ENCODE measurements at regions not wholly inside any gene's neighbourhood (a gene's known extent, or its start where the extent isn't known, plus 50 kb on each side); places are given as distances from the start of the nearest gene placed in this dataset.
"Not testable (repeated sequence)": the region's sequence is repeated elsewhere in the genome, so short reads cannot be mapped to it uniquely, and the experiment has no call there.

GRCh38 chr6:33895296-33895695 is 91.5 kb upstream of the MLN start:
- no peak for DNase-seq

GRCh38 chr6:33894438-33894837 is 90.6 kb upstream of the MLN start:
- no peak for DNase-seq

DNA sequence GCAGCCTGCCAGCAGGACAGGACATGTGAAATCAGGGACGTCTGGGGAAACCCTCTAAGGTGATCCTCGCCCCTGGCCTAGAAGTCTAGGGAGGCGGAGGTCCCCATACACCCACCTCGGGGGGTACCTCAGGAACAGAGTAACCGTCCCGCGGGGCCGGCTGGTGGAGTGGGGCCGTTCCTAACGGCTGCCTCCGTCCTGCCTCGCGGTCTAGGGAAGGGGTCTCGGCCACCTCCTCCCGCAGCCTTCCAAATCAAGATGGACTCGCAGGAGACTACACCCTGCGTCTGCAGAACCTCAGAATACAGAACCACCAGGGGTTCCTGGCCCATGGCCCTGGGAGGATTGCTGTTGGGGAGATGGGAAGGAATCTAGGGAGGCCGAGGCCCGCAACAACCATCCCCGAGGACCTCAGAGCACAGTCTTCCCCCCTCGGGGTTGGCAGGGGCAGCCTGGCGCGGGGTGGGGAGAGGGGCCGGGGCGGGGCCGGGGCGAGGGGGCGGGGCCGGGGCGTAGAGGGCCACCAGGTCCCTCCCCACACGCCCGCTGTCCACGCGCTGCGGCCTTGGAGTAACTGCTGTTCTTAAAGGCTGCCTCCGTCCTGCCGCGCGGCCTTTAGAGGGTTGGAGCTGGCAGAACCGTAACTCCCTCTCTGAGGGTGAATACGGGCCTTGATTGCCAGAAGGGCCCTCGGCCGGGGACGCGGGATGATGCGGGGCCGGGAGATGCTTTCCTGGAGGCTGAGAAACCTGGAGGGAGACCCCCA is 89.0 kb upstream of the MLN start:
- DNase-seq = no peak

GRCh38 chr6:33888664-33889200 is 84.9 kb upstream of the MLN start:
- no peak for DNase-seq

- no peak for DNase-seq
Measured at GRCh38 chr6:33888183-33888582, 84.4 kb upstream of the MLN start.

DNA sequence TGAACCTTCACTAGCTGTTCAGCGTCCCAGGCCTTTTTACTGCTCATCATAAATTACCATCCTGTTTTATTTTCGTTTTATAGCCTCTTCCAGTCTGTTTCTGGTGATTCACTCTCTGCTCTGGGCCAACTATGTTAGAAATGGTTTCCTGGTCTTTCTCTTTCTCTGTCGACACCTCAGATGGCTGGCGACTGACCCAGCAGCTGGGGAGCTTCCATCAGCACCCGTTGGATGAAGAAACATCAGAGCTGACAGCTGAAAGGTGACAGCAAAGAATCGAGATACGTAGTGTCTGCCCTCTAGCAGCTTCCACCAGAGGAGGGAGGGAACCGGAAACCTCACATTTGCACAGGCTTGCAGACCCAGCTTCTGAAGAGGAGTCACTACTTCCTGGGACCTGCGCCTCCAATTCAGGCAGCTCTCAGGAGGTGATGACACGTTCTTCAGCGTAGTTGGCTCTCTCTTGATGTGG is 82.9 kb upstream of the MLN start:
- DNase-seq = peak; percentile 48

DNA sequence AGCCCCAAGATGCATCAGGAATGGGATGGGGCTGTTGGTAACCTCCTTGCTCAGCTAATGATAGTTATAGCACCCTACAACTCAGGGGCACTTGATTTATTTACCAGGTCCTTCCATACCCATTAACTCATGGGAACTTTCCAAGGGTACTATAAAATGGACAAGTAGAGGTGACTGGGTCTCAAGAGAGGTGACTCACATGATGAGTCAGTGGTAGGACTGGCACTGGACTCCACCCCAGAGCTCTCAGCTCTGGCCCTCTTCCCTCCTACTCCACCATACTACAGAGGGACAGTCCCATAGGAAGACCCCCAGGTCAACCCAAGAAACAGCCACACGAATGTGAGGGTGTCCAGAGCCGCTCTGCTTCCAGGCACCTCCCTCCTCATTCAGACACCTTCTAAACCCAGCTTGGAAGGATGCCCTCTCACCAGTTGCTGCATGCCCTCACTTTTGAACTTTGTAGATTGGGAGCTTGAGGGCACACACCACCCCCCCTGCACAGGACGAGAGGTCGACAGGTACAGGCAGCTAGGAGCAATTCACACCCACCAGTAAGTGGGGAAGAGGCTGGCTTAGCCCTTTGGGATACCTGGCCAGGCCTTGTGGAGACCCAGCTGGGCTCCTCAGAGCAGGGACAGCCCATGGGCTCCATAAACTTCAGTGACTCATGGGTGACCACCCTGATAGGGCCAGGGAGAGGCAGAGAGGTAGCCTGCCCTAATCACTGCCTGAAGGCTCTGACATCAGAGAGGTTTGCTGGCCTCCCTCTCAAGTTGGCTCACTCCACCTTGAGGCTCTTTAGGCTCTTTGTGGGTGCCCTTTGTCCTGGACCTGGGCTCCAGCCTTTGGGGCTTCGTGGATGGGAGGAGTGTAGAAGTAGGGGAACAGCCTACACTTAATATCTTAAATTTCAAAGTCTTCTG is 81.6 kb upstream of the MLN start:
- no peak for DNase-seq

DNA sequence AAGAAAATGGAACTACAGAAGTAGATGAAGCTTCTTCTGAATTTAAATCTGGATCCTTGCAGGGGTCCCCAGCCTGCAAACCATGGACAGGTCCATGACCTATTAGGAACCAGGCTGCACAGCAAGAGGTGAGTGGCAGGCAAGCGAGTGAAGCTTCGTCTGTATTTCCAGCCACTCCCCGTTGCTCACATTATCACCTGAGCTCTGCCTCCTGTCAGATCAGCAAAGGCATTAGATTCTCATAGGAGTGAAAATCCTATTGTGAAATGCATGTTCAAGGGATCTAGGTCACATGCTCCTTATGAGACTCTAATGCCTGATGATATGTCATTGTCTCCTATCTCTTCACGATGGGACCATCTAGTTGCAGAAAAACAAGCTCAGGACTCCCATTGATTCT is 79.8 kb upstream of the MLN start:
- not testable (repeated sequence) for DNase-seq

DNA sequence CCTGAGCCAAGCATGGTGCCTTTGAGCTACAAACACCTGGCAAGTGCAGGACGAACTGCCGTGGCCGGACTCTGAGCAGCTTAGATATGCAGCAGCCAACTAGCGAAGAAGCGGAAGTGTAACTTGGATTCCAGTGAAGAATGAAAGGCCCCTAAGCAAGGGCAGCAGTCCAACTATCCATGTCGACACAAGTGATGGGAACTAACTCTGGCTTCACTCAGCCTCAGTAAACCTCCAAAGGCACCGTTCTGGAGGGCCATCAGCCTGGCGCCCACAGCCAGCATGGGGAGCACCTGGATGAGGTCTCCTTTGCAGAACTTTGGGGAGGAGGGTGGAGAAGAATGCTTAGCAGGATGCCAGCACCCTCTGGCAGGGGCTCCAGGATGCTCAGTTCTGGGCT is 78.4 kb upstream of the MLN start:
- DNase-seq = no peak

DNA sequence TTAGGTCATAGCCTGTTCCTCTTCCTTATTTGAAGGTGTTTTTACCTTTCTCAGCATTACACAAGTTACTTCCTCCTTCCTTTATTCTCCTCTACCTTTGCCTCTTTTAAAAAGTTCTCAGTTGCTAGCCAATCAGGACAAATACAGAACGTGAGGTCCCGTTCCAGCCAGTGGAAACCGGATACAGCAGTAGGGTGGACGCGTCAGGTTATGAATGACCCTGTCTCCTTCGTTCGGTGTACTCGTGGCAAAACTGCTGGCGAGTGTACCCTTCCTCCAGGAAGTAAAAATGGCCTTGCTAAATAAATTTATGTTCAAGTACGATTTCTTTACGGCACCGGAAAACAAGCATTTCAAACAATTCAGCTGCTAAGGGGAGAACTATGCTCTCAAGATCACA is 77.0 kb upstream of the MLN start:
- DNase-seq = peak; percentile 29

- DNase-seq = no peak
Measured at GRCh38 chr6:33880104-33880678, 76.4 kb upstream of the MLN start.

GRCh38 chr6:33878562-33878961 is 74.8 kb upstream of the MLN start:
- no peak for DNase-seq

DNA sequence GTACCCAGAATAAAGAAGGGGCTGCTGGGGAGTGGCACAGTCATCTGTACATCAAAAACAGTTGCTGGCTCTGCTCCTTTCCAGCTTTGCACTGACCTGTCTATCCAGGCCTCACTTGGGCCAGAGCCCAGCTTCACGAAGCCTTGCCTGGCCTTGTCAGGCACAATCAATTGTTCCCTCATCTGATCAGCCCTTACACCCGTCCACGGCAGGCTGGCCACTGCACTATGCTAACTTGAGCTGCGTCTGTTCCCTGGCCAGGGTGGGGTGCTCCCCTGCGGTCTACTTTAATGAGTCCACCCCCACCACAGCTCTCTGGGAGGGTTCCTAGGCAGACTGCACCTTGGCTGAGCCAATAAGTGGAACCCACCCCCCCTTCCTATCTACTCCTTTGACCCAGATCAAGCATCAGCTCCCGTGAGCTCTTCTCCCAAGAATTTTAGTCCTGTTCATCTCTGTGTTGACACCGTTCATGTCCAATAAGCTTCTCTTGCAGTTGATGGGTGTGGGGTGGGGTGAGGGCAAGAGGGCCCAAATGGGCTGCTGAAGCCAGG is 74.3 kb upstream of the MLN start:
- DNase-seq = no peak

- DNase-seq = no peak
Measured at GRCh38 chr6:33875696-33876095, 71.9 kb upstream of the MLN start.

DNA sequence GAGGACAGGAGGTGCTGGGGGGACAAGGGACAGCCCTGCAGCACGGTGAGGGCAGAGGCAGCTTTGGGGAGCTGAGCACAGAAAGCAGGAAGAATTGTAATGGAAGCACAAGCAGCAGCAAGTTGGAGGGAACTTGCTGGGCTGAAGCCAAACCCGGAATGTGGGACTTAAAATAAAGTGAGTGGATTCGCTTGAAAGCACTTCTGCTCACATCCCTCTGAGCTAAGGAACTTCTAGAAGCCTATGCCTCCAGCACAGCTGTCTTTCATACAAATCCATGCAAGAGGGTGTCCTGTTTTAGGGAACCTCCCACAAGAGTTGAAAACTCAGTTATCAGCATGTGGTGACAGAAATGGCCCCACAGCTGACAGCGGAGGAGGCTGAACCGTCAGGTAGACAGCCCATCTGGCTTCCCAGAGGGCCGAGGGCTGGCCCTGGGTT is 71.4 kb upstream of the MLN start:
- DNase-seq = no peak

DNA sequence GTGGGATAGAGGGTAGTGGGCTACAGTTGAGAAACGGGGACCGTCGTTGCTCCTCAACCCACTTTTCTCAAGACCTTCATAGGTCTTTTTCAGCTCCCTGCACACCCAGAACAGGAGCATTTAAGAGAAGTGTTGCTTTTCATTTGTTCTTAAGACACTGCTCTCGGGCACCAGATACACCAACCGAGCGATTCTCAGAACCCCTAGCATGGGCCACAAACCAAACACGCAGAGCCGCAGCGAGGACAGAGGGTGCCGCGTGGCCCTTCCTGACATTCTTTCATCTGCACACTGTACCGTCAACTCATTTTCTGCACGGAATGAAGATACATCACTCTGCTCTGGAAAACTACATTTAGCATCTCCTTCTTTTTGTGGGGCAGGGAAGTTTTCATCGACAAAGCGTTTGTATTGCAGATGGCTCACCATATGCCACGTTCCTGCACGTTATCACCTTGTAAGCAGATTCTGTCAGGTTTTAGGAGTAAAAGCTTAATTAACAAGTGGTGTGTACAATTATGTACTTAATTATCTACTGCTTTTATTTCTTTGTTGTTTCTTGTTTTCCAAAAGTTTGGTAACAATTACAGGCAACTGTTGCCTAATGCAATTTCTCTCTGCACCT is 70.4 kb upstream of the MLN start:
- DNase-seq = no peak

DNA sequence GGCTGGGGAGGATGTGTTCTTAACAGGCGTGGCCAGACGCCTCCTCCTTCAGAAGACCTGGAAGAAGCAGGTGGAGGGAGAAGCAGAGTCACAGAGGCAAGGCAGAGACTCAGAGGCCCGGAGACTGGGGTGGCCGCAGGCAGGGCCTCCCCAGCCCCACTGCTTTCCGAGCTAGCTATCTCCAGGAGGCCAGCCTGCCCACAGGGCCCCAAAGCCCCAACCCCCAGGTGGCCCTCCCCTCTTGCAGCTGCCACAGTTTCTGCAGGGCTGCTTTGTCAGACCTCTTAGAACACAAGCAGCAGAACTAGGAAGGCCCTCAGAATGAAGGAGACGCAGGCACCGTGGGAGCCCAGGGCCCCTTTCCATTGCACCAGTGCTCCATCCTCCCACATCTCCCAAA is 69.0 kb upstream of the MLN start:
- no peak for DNase-seq

GRCh38 chr6:33869826-33870423 is 66.1 kb upstream of the MLN start:
- DNase-seq = no peak

DNA sequence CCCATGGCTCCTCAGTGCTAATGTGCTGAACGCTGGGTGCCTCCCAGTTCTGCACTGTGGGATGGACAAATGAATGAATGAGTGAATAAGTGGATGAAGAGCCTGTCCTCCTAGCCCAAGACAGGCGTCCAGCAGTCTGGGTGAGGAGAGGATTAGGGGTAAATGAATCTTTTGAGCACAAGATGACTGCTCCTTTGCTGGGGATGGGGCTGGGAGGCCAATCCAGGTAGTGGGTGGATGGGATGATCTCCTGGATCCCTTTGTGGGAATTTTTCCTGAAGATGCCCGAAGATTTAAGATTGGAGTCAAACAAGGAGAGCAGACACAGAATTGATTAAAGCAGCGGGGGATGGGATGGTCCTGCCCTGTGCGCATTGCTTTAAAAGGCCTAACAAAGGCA is 65.3 kb upstream of the MLN start:
- DNase-seq = no peak

GRCh38 chr6:33868141-33868540 is 64.3 kb upstream of the MLN start:
- DNase-seq = no peak

- no peak for DNase-seq
Measured at GRCh38 chr6:33865478-33866077, 61.8 kb upstream of the MLN start.

Measured in renal pelvis (tissue), 1 donor.